ENCODE measurements at regions not wholly inside any gene's neighbourhood (a gene's known extent, or its start where the extent isn't known, plus 50 kb on each side); places are given as distances from the start of the nearest gene placed in this dataset.

- TF ChIP-seq MXI1 (conservative IDR thresholded peaks at IDR 0.05; ENCODE audit: poor library complexity, severe bottlenecking) (no peak), CTCF (IDR thresholded peaks at IDR 0.05; ENCODE audit: poor library complexity, severe bottlenecking) (no peak), REST (IDR thresholded peaks at IDR 0.05; ENCODE audit: borderline replicate concordance) (no peak), POLR2AphosphoS5 (IDR thresholded peaks at IDR 0.05) (no peak), SMC3 (conservative IDR thresholded peaks at IDR 0.05; ENCODE audit: poor library complexity) (no peak), RAD21 (conservative IDR thresholded peaks at IDR 0.05) (no peak), EZH2 (IDR thresholded peaks at IDR 0.05; ENCODE audit: borderline replicate concordance, insufficient read depth, low read length, poor library complexity, severe bottlenecking) (no peak)
These were observed 64.2 kb upstream of the PJA1 start for GRCh38 chrX:69229436-69229835.
